ENCODE measurements at regions not wholly inside any gene's neighbourhood (a gene's known extent, or its start where the extent isn't known, plus 50 kb on each side); places are given as distances from the start of the nearest gene placed in this dataset.

GRCh38 chr20:63141531-63141930 lies 74.4 kb downstream of the YTHDF1 start:
- TF ChIP-seq ZNF589 (CRISPR knock-in tag; conservative IDR thresholded peaks at IDR 0.05) (no peak), ZNF549 (CRISPR knock-in tag; IDR thresholded peaks at IDR 0.05) (no peak), CTCF (CRISPR knock-in tag; IDR thresholded peaks at IDR 0.05) (no peak), ZNF629 (CRISPR knock-in tag; conservative IDR thresholded peaks at IDR 0.05) (no peak), ATF6 (CRISPR knock-in tag; conservative IDR thresholded peaks at IDR 0.05) (no peak), KDM6A (CRISPR knock-in tag; IDR thresholded peaks at IDR 0.05; ENCODE audit: low read depth) (no peak), ELF4 (CRISPR knock-in tag; IDR thresholded peaks at IDR 0.05; ENCODE audit: borderline replicate concordance) (no peak), FLYWCH1 (CRISPR knock-in tag; IDR thresholded peaks at IDR 0.05) (no peak), EZH2 (conservative IDR thresholded peaks at IDR 0.05; ENCODE audit: low read depth, low read length) (no peak), KLF16 (CRISPR knock-in tag; IDR thresholded peaks at IDR 0.05) (no peak), ELF1 (CRISPR knock-in tag; IDR thresholded peaks at IDR 0.05) (no peak)

Measured in HepG2 (cell line).